ENCODE measurements at regions not wholly inside any gene's neighbourhood (a gene's known extent, or its start where the extent isn't known, plus 50 kb on each side); places are given as distances from the start of the nearest gene placed in this dataset.

- H3K27ac Mint-ChIP-seq = 0 out of 7 replicates have a peak overlapping the region, but pooled peaks of 1 of the 3 experiments have one; percentile 21
Measured at GRCh38 chr12:125271892-125272291, 206.7 kb downstream of the AACS start.

More at GRCh38 chr12:125271892-125272291, 206.7 kb downstream of the AACS start:
- H3K36me3 Mint-ChIP-seq (ENCODE audit: insufficient read depth in 1 of 3, low read depth in 3 of 3) = peaks cover 0 to 2% (median 0%) of the 10 kb centered on the region in 3 experiments; a peak in 2 of 7 replicates
- Histone ChIP-seq H3K4me1 (ENCODE audit: insufficient read depth, low read length) (peaks cover 3% of the 10 kb centered on the region; the same call in 1 of the 2 replicates), H3K23ac (ENCODE audit: insufficient read length, low read depth, low read length) (no peak overlapping the region), H3K4ac (ENCODE audit: low read depth, low read length) (no peak overlapping the region), H4K20me1 (ENCODE audit: control insufficient read depth, insufficient read depth, insufficient read length) (peaks cover 2% of the 10 kb centered on the region), H2BK120ac (ENCODE audit: low read depth, low read length, poor library complexity, severe bottlenecking) (no peak overlapping the region), H2BK12ac (ENCODE audit: insufficient read length, low read depth, low read length) (no peak overlapping the region), H4K8ac (replicated peaks; ENCODE audit: insufficient read length, low read depth, low read length) (no peak overlapping the region), H3K9ac (ENCODE audit: extremely low read depth, insufficient read length, low read length) (no peak overlapping the region), H3K79me1 (ENCODE audit: insufficient read depth, low read depth, low read length, poor library complexity, severe bottlenecking) (no peaks in the 10 kb centered on the region), H3K79me2 (ENCODE audit: insufficient read depth, low read length) (0 out of 2 replicates have a peak, but pooled peaks cover 2% of the 10 kb centered on the region), H2BK20ac (ENCODE audit: low read depth, low read length, poor library complexity, severe bottlenecking) (no peak overlapping the region), H4K5ac (ENCODE audit: insufficient read length, low read depth, low read length) (no peak overlapping the region), H2AK5ac (ENCODE audit: insufficient read length, low read length) (no peak overlapping the region), H3K9me3 (ENCODE audit: control insufficient read depth, low read depth, low read length) (no peaks in the 10 kb centered on the region), H3T11ph (ENCODE audit: low read length) (no peak overlapping the region), H4K91ac (ENCODE audit: insufficient read length, low read depth, low read length) (no peak overlapping the region), H3K4me2 (ENCODE audit: insufficient read depth, insufficient read length, low read length) (no peak overlapping the region), H2BK5ac (ENCODE audit: insufficient read length, low read length) (no peak overlapping the region), H3K56ac (ENCODE audit: insufficient read length, low read depth, low read length) (no peak overlapping the region), H3K23me2 (ENCODE audit: insufficient read length, low read depth, low read length, poor library complexity, severe bottlenecking) (no peaks in the 10 kb centered on the region), H3K14ac (ENCODE audit: insufficient read depth, low read length) (no peak overlapping the region), H3K27ac (ENCODE audit: insufficient read length, low read depth, low read length) (no peak overlapping the region), H3K27me3 (ENCODE audit: insufficient read depth, low read length) (no peaks in the 10 kb centered on the region), H2AFZ (ENCODE audit: low read length) (no peak overlapping the region), H2BK15ac (ENCODE audit: low read depth, low read length) (no peak overlapping the region), H3K18ac (ENCODE audit: insufficient read length, low read depth, low read length) (no peak overlapping the region)
- no peak for DNase-seq
- H3K27me3 Mint-ChIP-seq (ENCODE audit: low read depth) = no peaks in the 10 kb centered on the region; the same call in 1 of the 2 replicates
- TF ChIP-seq CTCF (conservative IDR thresholded peaks at IDR 0.05) = no peak
- H3K9me3 Mint-ChIP-seq = no peaks in the 10 kb centered on the region
- WGBS (ENCODE audit: extremely low coverage, insufficient read length, low lambda C conversion rate) = no CpG with 5 or more reads among the region's 4 CpGs
- peaks cover 9 to 23% of the 10 kb centered on the region in 2 experiments; a peak in 3 of 4 replicates for H3K4me1 Mint-ChIP-seq
- H3K4me3 Mint-ChIP-seq = no peak overlapping the region

All from H9 (cell line).